NCI-H2107 (cell line): ENCODE measurements at regions not wholly inside any gene's neighbourhood (a gene's known extent, or its start where the extent isn't known, plus 50 kb on each side); places are given as distances from the start of the nearest gene placed in this dataset.
A peak's percentile ranks its signal among the peaks of the same experiment; 100 is the strongest.
"Not testable (repeated sequence)": the region's sequence is repeated elsewhere in the genome, so short reads cannot be mapped to it uniquely, and the experiment has no call there.

ENCODE experiments used
- DNase-seq: peaks from one replicate; lab custom pipeline; 2025; lab: John Stamatoyannopoulos, UW

GRCh38 chr12:123061441-123062205 is 81.1 kb downstream of the ARL6IP4 start:
- DNase-seq = no peak

- no peak for DNase-seq
Measured at GRCh38 chr12:123059500-123059899, 79.0 kb downstream of the ARL6IP4 start.

GRCh38 chr12:123058980-123059379 is 78.5 kb downstream of the ARL6IP4 start:
- DNase-seq = no peak

GRCh38 chr12:123058481-123058880 is 78.0 kb downstream of the ARL6IP4 start:
- DNase-seq = peak; percentile 95

- peak; percentile 94 for DNase-seq
Measured at GRCh38 chr12:123057513-123058265, 77.2 kb downstream of the ARL6IP4 start.

GRCh38 chr12:123056709-123057108 is 76.2 kb downstream of the ARL6IP4 start:
- DNase-seq = no peak

GRCh38 chr12:123056053-123056452 is 75.6 kb downstream of the ARL6IP4 start:
- DNase-seq = no peak

- DNase-seq = no peak
Measured at GRCh38 chr12:123055281-123055766, 74.8 kb downstream of the ARL6IP4 start.

GRCh38 chr12:123054371-123054770 is 73.9 kb downstream of the ARL6IP4 start:
- DNase-seq = no peak

- no peak for DNase-seq
Measured at GRCh38 chr12:123051556-123051955, 71.1 kb downstream of the ARL6IP4 start.

- no peak for DNase-seq
Measured at GRCh38 chr12:123050913-123051312, 70.4 kb downstream of the ARL6IP4 start.

- no peak for DNase-seq
Measured at GRCh38 chr12:123050331-123050831, 69.9 kb downstream of the ARL6IP4 start.

GRCh38 chr12:123049398-123050240 is 69.1 kb downstream of the ARL6IP4 start:
- no peak for DNase-seq

GRCh38 chr12:123047892-123048291 is 67.4 kb downstream of the ARL6IP4 start:
- DNase-seq = not testable (repeated sequence)

- DNase-seq = no peak
Measured at GRCh38 chr12:123047289-123047688, 66.8 kb downstream of the ARL6IP4 start.

GRCh38 chr12:123046431-123046830 is 66.0 kb downstream of the ARL6IP4 start:
- no peak for DNase-seq

- no peak for DNase-seq
Measured at GRCh38 chr12:123045678-123046077, 65.2 kb downstream of the ARL6IP4 start.

GRCh38 chr12:123044351-123044750 is 63.9 kb downstream of the ARL6IP4 start:
- DNase-seq = no peak

GRCh38 chr12:123043536-123044001 is 63.1 kb downstream of the ARL6IP4 start:
- DNase-seq = peak; percentile 79

GRCh38 chr12:123042833-123043232 is 62.4 kb downstream of the ARL6IP4 start:
- no peak for DNase-seq

GRCh38 chr12:123041811-123042655 is 61.6 kb downstream of the ARL6IP4 start:
- DNase-seq = no peak
